GM18505 (cell line): ENCODE measurements at regions not wholly inside any gene's neighbourhood (a gene's known extent, or its start where the extent isn't known, plus 50 kb on each side); places are given as distances from the start of the nearest gene placed in this dataset.

Source experiments
- ATAC-seq: cut with Tn5 transposase; IDR thresholded peaks from one replicate; pipeline ENCODE4 v1.9.1; 2021; ENCODE audit not compliant: unreplicated experiment
- POLR2A ChIP-seq: IDR thresholded peaks from 4 replicates; pipeline ENCODE4 v1.6.1; 2011; ENCODE audit warnings: borderline replicate concordance; ENCODE audit not compliant: insufficient read depth, insufficient read length; ENCODE audit errors: extremely low read depth

GRCh38 chr15:100725121-100726069, 123.0 kb downstream of the ASB7 start:
- no peak for TF ChIP-seq POLR2A
- ATAC-seq: no peak

- ATAC-seq: no peak
- no peak for TF ChIP-seq POLR2A
These were observed 123.7 kb downstream of the ASB7 start for GRCh38 chr15:100726070-100726420.

DNA sequence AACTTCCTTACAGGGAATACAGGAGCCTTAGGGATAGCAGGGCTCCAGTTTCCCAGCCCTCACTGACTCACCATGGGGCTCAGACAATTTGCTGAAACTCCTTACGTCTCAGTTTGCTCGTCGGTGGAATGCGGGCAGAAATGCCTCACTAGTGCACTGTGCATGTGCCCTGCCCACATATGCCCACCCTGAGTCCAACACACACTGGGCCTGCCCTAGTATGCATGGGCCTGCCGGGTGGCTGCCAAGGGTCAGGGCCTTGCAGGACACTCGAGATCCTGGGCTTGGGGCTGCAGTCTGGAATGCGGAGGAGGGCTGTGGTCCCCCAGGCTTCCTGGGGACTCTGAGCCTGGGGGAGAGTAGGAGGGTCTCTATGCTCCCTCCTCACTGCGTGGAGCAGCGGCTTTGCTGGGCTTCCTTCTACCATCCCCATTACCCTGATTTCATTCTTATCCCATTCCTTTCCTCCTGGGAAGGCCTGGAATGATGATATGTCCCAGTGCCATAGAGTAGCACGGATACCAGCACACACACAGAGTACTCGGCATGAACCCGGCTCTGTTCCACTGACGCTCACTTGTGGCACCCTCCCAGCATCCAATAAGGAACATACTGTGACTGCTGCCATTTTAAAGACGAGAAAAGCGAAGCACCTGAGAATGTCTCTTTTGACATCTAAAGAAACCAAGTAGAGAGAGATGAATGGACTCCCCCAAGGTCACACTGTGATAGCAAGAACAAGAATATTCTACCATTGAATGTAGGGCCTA, 124.2 kb downstream of the ASB7 start:
- no peak for ATAC-seq
- TF ChIP-seq POLR2A: no peak

DNA sequence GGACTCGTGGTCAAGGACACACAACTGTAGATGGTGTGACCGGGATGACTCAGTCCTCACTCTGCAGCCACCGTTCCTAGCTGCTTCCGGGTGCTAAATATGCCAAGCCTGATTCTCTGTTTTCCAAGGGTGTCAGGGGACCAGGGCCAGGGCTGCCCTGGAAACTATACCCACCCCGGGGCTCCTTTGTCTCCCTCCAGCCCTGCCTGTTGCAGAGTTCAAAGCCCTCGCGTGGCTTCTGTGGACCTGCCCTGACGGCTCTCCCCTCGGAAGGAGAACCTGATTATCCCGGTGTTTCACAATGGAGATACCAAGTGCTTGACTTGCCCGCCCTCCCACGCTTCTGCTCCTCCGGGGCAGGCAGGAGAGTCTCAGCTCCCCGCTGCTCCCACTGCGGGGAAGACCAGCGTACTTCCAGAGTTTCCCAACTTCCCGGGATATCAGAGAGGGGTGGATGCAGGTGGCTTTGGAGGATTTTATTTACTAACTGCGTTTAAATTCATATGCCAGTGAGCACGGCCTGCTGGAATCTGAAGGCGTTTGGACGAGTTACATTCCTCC, 125.0 kb downstream of the ASB7 start:
- TF ChIP-seq POLR2A: no peak
- ATAC-seq: no peak

- ATAC-seq: no peak
- no peak for TF ChIP-seq POLR2A
These were observed 126.2 kb downstream of the ASB7 start for GRCh38 chr15:100728371-100729201.

GRCh38 chr15:100729461-100729860, 127.1 kb downstream of the ASB7 start:
- TF ChIP-seq POLR2A: no peak

GRCh38 chr15:100730129-100730528, 127.7 kb downstream of the ASB7 start:
- no peak for TF ChIP-seq POLR2A
- ATAC-seq: no peak

More at GRCh38 chr15:100729461-100729860, 127.1 kb downstream of the ASB7 start:
- no peak for ATAC-seq

- ATAC-seq: no peak
- no peak for TF ChIP-seq POLR2A
These were observed 128.4 kb downstream of the ASB7 start for GRCh38 chr15:100730655-100731266.

DNA sequence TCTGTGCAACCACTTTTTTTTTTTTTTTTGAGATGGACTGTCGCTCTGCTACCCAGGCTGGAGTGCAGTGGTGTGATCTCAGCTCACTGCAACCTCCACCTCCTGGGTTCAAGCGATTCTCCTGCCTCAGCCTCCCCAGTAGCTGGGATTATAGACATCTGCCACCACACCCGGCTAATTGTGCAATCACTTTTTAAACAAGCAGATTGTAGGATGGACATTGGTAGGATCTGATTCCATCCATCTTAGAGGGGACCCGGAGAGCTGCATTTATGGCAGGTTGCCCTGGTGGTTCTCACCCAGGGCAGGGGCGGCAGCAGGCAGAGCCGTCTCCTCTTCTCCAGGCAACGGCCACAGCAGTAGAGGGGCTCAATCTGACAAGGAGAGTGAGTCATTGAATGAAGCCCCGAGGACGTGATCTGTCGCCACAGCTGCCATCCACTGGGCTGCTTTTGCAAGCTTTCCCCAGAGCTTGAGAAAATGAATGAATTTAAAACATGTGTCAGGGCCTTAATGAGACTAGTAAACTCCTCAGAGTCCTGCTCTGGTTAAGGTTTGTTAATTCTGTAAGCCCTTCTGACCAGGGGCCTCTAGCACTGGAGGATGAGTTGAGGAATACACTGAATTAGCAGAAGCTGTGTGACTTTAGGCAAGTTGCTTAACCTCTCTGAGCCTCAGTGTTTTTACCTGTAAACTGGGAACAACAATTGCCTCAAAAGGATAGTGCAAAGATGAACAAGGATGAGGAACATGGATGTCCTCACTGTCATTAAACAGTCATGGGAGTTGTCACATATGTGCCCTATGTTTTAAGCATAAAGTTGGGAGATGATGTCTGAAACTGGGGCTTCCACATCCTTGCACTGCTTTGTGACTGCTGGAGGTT, 129.1 kb downstream of the ASB7 start:
- TF ChIP-seq POLR2A: no peak
- no peak for ATAC-seq

GRCh38 chr15:100732211-100733055, 130.0 kb downstream of the ASB7 start:
- no peak for TF ChIP-seq POLR2A
- no peak for ATAC-seq
